Upper lobe of left lung (tissue), 6 donors: ENCODE measurements at regions not wholly inside any gene's neighbourhood (a gene's known extent, or its start where the extent isn't known, plus 50 kb on each side); places are given as distances from the start of the nearest gene placed in this dataset.

ENCODE experiments used
- ATAC-seq, 2 donors: fragments of 200-7000 bp; cut with Tn5 transposase; one replicate each; pipeline ENCODE4 v1.9.1; 2022; ENCODE audit warnings: mild to moderate bottlenecking in 2 of 2, moderate library complexity in 2 of 2; ENCODE audit not compliant: low FRiP score in 2 of 2
- DNase-seq, 2 donors: peaks; one replicate each; pipeline ENCODE4 v3.0.0-alpha.2; 2019 to 2020
- H3K27ac ChIP-seq, 4 donors: fragments of 200-600 bp; sonication (generic); one replicate each; pipeline ENCODE4 v1.5.1; 2016 to 2019
- H3K27me3 ChIP-seq, 4 donors: fragments of 200-600 bp; sonication (generic); one replicate each; pipeline ENCODE4 v1.5.1; 2017 to 2019
- H3K36me3 ChIP-seq, 4 donors: fragments of 200-600 bp; sonication (generic); one replicate each; pipeline ENCODE4 v1.5.1; 2016 to 2019
- H3K4me1 ChIP-seq, 4 donors: fragments of 200-600 bp; sonication (generic); one replicate each; pipeline ENCODE4 v1.5.1; 2018 to 2019
- H3K4me3 ChIP-seq, 4 donors: fragments of 200-600 bp; sonication (generic); one replicate each; pipeline ENCODE4 v1.5.1; 2017 to 2019; ENCODE audit warnings: mild to moderate bottlenecking in 2 of 4, moderate library complexity in 1 of 4
- H3K9me3 ChIP-seq, 4 donors: fragments of 200-600 bp; sonication (generic); one replicate each; pipeline ENCODE4 v1.5.1; 2018 to 2019
- CTCF ChIP-seq, 6 experiments: fragments of 450-650 bp in 4 of 6; fragments of 200-600 bp in 2 of 6; sonication (generic) in 2 of 6; IDR thresholded peaks; one replicate each; pipeline ENCODE4 v1.5.1; 2016 to 2019; ENCODE audit warnings: antibody characterized with exemption in 6 of 6
- EP300 ChIP-seq, 4 donors: sonication (generic); formaldehyde crosslinking; IDR thresholded peaks; one replicate each; pipeline ENCODE4 v1.5.1; 2017; ENCODE audit warnings: antibody characterized with exemption in 4 of 4, control low read depth in 2 of 4
- POLR2A ChIP-seq, 4 donors: fragments of 450-650 bp; IDR thresholded peaks; one replicate each; pipeline ENCODE4 v1.5.1; 2016 to 2017; ENCODE audit warnings: antibody characterized with exemption in 4 of 4, mild to moderate bottlenecking in 2 of 4
- POLR2AphosphoS5 ChIP-seq, 2 donors: sonication (generic); formaldehyde crosslinking; IDR thresholded peaks; one replicate each; pipeline ENCODE4 v1.5.1; 2017; ENCODE audit warnings: antibody characterized with exemption in 2 of 2
- WGBS, 2 donors: methylation state at CpG; one replicate each; pipeline ENCODE4 v1.1.5; 2017 to 2018; 5-methylcytosine and 5-hydroxymethylcytosine counted together
- donor health status: DM: no; HTN: no; CAD: no; lungs with moderate emphysema.
- donor health status: DM: no; HTN: yes; CAD: no; lungs with severe emphysema.

GRCh38 chr10:47113907-47114500 lies 186.0 kb upstream of the GDF10 start:
- 84 to 92% methylated on average over 4 of the region's 4 CpGs for WGBS, 2 donors
- DNase-seq (no peak), ATAC-seq (no peak)
- no peak for TF ChIP-seq POLR2A (IDR thresholded peaks at IDR 0.05)
- TF ChIP-seq CTCF (IDR thresholded peaks at IDR 0.05): no peak
- TF ChIP-seq POLR2AphosphoS5 (IDR thresholded peaks at IDR 0.05): no peak
- no peak for TF ChIP-seq EP300 (IDR thresholded peaks at IDR 0.05)
- no peaks in the 10 kb centered on the region for H3K9me3 ChIP-seq
- H3K4me3 ChIP-seq: no peak overlapping the region
- H3K4me1 ChIP-seq: no peaks in the 10 kb centered on the region
- no peaks in the 10 kb centered on the region for H3K27me3 ChIP-seq
- no peak overlapping the region for H3K27ac ChIP-seq
- no peaks in the 10 kb centered on the region for H3K36me3 ChIP-seq

GRCh38 chr10:47114680-47115186 lies 185.3 kb upstream of the GDF10 start:
- Histone ChIP-seq H3K4me3 (no peak overlapping the region), H3K36me3 (no peaks in the 10 kb centered on the region), H3K4me1 (no peaks in the 10 kb centered on the region), H3K9me3 (no peaks in the 10 kb centered on the region), H3K27ac (no peak overlapping the region), H3K27me3 (no peaks in the 10 kb centered on the region)
- DNase-seq (peak in 1 of 2 donors; percentile 16), ATAC-seq (no peak)
- TF ChIP-seq CTCF (IDR thresholded peaks at IDR 0.05): no peak
- no peak for TF ChIP-seq POLR2A (IDR thresholded peaks at IDR 0.05)
- TF ChIP-seq EP300 (IDR thresholded peaks at IDR 0.05): no peak
- no peak for TF ChIP-seq POLR2AphosphoS5 (IDR thresholded peaks at IDR 0.05)
- WGBS, 2 donors: 89 to 93% methylated on average over 4 to 6 of the region's 6 CpGs

GRCh38 chr10:47115322-47115721 lies 184.7 kb upstream of the GDF10 start:
- WGBS, 2 donors: 84 to 85% methylated on average over 8 of the region's 8 CpGs
- no peaks in the 10 kb centered on the region for H3K27me3 ChIP-seq
- H3K9me3 ChIP-seq: no peaks in the 10 kb centered on the region
- no peak for TF ChIP-seq CTCF (IDR thresholded peaks at IDR 0.05)
- TF ChIP-seq POLR2AphosphoS5 (IDR thresholded peaks at IDR 0.05): no peak
- no peak for TF ChIP-seq EP300 (IDR thresholded peaks at IDR 0.05)
- TF ChIP-seq POLR2A (IDR thresholded peaks at IDR 0.05): no peak
- DNase-seq: no peak
- H3K27ac ChIP-seq: no peak overlapping the region
- no peak overlapping the region for H3K4me3 ChIP-seq
- no peak for ATAC-seq
- H3K4me1 ChIP-seq: no peaks in the 10 kb centered on the region
- no peaks in the 10 kb centered on the region for H3K36me3 ChIP-seq

- ATAC-seq: peak in 1 of 2 donors; percentile 35
- Histone ChIP-seq H3K27me3 (no peaks in the 10 kb centered on the region), H3K4me3 (no peak overlapping the region), H3K27ac (no peak overlapping the region), H3K4me1 (no peaks in the 10 kb centered on the region), H3K36me3 (no peaks in the 10 kb centered on the region), H3K9me3 (no peaks in the 10 kb centered on the region)
- WGBS, 2 donors: 68 to 69% methylated on average over 5 of the region's 5 CpGs
- no peak for DNase-seq
- TF ChIP-seq POLR2AphosphoS5 (IDR thresholded peaks at IDR 0.05) (peak; percentile 21 to 62), CTCF (IDR thresholded peaks at IDR 0.05) (no peak)
These were observed 183.6 kb upstream of the GDF10 start for GRCh38 chr10:47116445-47116844.

GRCh38 chr10:47118326-47118725 lies 181.7 kb upstream of the GDF10 start:
- Histone ChIP-seq H3K27me3 (no peaks in the 10 kb centered on the region), H3K9me3 (no peaks in the 10 kb centered on the region), H3K4me3 (no peak overlapping the region), H3K27ac (no peak overlapping the region), H3K36me3 (no peaks in the 10 kb centered on the region), H3K4me1 (no peaks in the 10 kb centered on the region)
- WGBS, 2 donors: 91% methylated on average over 6 of the region's 6 CpGs
- ATAC-seq (no peak), DNase-seq (no peak)
- TF ChIP-seq POLR2A (IDR thresholded peaks at IDR 0.05) (no peak), EP300 (IDR thresholded peaks at IDR 0.05) (no peak), POLR2AphosphoS5 (IDR thresholded peaks at IDR 0.05) (no peak), CTCF (IDR thresholded peaks at IDR 0.05) (no peak)
